Endothelial cell of umbilical vein (primary cell): ENCODE measurements at regions not wholly inside any gene's neighbourhood (a gene's known extent, or its start where the extent isn't known, plus 50 kb on each side); places are given as distances from the start of the nearest gene placed in this dataset.

Experiments
- CTCF ChIP-seq, 2 donors: IDR thresholded peaks; 1 replicate in 1 of 2; 2 replicates in 1 of 2; pipeline ENCODE4 v1.5.1; 2011; ENCODE audit warnings: low read length in 2 of 2, mild to moderate bottlenecking in 2 of 2, moderate library complexity in 2 of 2, control low read depth in 1 of 2, inconsistent platforms in 1 of 2, low read depth in 1 of 2; ENCODE audit not compliant: insufficient read depth in 1 of 2; ENCODE audit errors: extremely low read depth in 1 of 2
- POLR2AphosphoS5 ChIP-seq: IDR thresholded peaks from 2 replicates; pipeline ENCODE4 v1.6.1; 2012; ENCODE audit warnings: low read depth, mild to moderate bottlenecking, control low read depth, low read length, moderate library complexity; ENCODE audit not compliant: insufficient read depth

GRCh38 chr2:144925886-144926285 is 406.0 kb upstream of the ZEB2 start:
- no peak for TF ChIP-seq POLR2AphosphoS5
- no peak for TF ChIP-seq CTCF (IDR thresholded peaks at IDR 0.05; ENCODE audit: extremely low read depth in 1 of 2, insufficient read depth in 1 of 2, low read depth in 1 of 2, low read length in 2 of 2)
